Fibroblast of lung (primary cell): ENCODE measurements at regions not wholly inside any gene's neighbourhood (a gene's known extent, or its start where the extent isn't known, plus 50 kb on each side); places are given as distances from the start of the nearest gene placed in this dataset.

Experiments used
- EZH2 ChIP-seq: IDR thresholded peaks from 2 replicates; pipeline ENCODE4 v1.5.1; 2012; ENCODE audit warnings: low read length, control low read depth, mild to moderate bottlenecking; ENCODE audit errors: missing control alignments
- TF ChIP-seq, protein P1 (sequence below), 2 donors: IDR thresholded peaks in 1 of 2; conservative IDR thresholded peaks in 1 of 2; 1 replicate in 1 of 2; 2 replicates in 1 of 2; pipeline ENCODE4 v1.5.1; 2011 to 2012; ENCODE audit warnings: low read length in 2 of 2, control low read depth in 1 of 2, inconsistent platforms in 1 of 2, low read depth in 1 of 2, mild to moderate bottlenecking in 1 of 2

DNA sequence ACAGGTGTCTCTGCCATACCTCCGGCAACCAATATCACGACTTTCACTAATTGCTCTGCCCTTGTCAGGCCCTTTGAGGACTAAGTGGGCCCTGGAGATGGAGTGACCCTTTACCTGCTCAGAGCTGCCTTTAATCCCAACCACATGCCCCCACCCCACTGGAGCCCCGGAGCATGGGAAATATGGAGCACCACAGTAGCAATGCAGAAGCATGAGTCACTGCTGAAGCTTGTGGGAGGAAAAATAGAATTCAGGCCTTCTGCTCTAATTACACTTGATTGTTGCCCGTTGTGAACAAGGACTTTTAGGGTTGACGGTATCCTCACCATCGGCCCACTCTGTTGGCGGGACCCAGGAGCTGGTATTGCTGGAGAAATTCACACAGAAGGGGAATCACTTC lies 52.5 kb upstream of the FRMD4A start:
- TF ChIP-seq, protein P1, sequence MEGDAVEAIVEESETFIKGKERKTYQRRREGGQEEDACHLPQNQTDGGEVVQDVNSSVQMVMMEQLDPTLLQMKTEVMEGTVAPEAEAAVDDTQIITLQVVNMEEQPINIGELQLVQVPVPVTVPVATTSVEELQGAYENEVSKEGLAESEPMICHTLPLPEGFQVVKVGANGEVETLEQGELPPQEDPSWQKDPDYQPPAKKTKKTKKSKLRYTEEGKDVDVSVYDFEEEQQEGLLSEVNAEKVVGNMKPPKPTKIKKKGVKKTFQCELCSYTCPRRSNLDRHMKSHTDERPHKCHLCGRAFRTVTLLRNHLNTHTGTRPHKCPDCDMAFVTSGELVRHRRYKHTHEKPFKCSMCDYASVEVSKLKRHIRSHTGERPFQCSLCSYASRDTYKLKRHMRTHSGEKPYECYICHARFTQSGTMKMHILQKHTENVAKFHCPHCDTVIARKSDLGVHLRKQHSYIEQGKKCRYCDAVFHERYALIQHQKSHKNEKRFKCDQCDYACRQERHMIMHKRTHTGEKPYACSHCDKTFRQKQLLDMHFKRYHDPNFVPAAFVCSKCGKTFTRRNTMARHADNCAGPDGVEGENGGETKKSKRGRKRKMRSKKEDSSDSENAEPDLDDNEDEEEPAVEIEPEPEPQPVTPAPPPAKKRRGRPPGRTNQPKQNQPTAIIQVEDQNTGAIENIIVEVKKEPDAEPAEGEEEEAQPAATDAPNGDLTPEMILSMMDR (conservative IDR thresholded peaks at IDR 0.05 in 1 of 2, IDR thresholded peaks at IDR 0.05 in 1 of 2; ENCODE audit: low read depth in 1 of 2, low read length in 2 of 2) = no peak
- TF ChIP-seq EZH2 = no peak
